ENCODE measurements at regions not wholly inside any gene's neighbourhood (a gene's known extent, or its start where the extent isn't known, plus 50 kb on each side); places are given as distances from the start of the nearest gene placed in this dataset.

- DNase-seq: no peak
Measured at GRCh38 chr13:38520041-38520440, 166.8 kb upstream of the FREM2 start.

GRCh38 chr13:38527140-38527539, 159.7 kb upstream of the FREM2 start:
- DNase-seq: no peak

GRCh38 chr13:38528986-38529385, 157.9 kb upstream of the FREM2 start:
- no peak for DNase-seq

DNA sequence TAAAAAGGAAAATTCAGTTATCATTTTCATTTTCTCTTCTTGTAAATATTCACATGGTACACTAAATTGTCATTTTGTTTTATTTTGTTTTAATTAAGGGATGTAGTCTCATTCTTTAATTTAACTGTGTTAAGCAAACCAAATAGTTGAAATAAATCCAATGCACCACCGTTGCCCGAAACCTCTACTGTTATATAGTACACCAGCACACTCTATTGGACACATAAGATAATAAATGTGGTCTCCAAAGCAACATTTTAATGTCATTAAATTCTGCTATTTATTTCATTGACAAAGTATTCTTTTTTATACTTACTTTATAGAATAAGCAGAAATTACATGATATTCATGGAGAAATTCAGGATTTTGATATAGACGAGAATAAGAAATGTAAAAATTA, 156.4 kb upstream of the FREM2 start:
- DNase-seq: peak; percentile 19

GRCh38 chr13:38535261-38535660, 151.6 kb upstream of the FREM2 start:
- DNase-seq: no peak

- DNase-seq: no peak
Measured at GRCh38 chr13:38537051-38537450, 149.8 kb upstream of the FREM2 start.

DNA sequence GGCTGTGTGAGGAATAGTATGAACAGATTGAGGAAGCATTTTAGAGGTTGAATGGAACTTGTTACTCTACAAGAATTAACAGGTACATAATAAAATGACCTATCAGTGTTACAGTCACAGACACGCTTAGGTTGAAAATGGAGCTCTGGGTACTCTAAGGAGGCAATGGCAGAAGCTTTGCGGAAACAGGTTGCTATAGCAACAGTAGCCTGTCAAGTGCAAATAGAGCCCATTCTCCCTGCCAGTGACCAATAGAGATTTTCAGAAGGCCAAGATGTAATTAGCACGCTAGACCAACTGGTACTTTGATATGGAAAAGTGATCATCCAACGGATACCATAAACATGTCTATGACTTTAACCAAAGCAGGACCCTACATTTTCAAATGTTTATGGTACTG, 148.5 kb upstream of the FREM2 start:
- no peak for DNase-seq

DNA sequence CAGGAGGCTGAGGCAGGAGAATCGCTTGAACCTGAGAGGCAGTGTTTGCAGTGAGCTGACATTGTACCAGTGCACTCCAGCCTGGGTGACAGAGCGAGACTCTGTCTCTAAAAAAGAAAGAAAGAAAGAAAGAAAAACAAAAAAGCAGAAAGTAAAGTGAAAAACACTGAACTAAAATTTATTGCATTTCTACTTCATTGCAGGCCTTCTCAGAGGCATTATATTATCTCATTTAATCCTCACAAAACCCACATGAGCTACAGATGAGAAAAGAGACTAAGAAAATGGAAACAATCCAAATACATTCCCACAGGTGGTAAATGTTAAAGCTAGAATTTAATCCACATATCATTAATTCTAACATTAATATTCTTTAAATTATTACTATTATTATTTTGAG, 147.2 kb upstream of the FREM2 start:
- DNase-seq: no peak

GRCh38 chr13:38542601-38543000, 144.3 kb upstream of the FREM2 start:
- DNase-seq: no peak

DNA sequence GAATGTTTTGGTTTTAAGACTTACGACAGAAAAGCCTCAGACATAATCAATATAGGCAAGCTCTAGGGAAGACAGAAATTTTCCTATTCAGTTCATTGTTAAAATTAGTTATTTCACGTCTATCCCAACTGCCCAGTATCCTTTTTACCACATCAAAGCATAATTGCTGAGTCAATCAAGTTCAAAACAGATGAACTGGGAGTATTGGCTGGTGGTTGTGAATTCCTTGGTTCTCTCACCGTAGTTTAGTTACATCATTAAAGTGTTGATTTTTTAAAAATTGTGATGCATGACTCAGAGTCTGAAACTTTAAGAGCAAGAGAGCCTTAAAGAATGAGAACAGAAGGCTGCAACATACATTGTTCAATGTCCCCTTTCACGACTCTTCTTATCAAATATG, 143.3 kb upstream of the FREM2 start:
- no peak for DNase-seq

- no peak for DNase-seq
Measured at GRCh38 chr13:38563739-38564138, 123.1 kb upstream of the FREM2 start.

GRCh38 chr13:38564256-38565150, 122.4 kb upstream of the FREM2 start:
- no peak for DNase-seq

DNA sequence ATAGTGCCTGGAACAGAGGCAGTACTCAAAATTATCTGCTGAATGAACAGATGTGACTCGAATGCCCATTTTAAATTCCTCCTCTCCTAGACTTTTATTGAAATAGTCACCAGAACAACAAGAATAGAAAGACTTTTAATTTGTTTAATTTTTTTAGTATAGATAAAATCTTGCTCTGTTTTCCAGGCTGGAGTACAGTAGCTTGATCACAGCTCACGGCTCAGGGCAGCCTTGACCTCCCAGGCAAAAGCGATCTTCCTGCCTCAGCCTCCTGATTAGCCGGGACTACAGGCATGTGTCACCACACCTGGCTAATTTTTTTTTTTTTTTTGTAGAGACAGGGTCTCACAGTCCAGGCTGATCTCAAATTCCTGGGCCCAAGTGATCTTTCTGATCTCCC, 120.9 kb upstream of the FREM2 start:
- DNase-seq: no peak

DNA sequence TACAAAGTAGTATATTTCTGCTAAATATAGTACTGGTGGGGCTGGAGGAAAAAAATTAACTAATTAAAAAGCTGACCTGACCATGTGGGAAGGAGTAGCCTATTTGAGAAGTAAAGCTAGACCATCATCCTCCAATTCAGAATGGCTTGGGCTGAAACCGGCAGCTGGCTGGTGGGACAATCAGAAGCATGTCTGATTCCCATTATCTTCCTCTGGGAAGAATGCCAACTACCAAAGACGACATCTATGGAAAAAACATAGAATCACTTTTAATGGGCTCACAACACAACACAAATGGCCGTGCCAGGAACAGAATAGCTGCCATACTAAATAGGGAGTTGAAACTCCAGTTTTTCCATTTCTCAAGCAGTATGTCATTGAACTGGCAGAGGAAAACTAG, 120.4 kb upstream of the FREM2 start:
- DNase-seq: no peak

DNA sequence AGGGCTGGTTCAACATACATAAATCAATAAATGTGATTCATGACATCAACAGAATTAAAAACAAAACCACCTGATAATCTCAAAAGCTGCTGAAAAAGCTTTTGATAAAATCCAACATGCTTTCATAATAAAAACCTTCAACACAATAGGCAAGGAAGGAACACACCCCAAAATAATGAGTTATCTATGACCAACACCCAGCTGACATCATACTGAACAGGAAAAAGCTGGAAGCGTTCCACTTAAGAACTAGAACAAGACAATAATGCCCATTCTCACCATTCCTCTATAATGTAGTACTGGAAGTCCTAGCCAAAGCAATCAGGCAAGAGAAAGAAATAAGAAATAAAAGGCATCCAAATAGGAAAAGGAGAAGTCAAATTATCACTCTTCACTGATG, 116.2 kb upstream of the FREM2 start:
- no peak for DNase-seq

DNA sequence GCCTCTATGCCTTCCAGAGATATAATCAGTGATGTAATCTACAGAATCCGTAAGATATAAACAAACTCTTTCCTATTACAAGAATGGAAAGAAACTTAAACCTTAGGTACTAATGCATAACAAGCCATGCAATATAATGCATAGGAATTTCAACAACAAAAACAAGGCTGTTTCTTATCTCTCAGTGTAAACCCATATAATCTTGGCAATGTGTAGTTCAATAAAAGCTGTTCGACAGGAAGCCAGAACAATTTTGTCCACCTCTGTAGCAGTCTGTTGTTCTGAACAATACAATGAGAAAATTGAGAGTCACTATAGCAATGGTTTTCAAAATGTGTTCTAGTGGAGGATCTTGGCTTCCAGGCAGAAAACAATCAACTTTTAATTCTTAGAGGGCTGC, 111.5 kb upstream of the FREM2 start:
- DNase-seq: no peak

- DNase-seq: no peak
Measured at GRCh38 chr13:38577048-38577447, 109.8 kb upstream of the FREM2 start.

DNA sequence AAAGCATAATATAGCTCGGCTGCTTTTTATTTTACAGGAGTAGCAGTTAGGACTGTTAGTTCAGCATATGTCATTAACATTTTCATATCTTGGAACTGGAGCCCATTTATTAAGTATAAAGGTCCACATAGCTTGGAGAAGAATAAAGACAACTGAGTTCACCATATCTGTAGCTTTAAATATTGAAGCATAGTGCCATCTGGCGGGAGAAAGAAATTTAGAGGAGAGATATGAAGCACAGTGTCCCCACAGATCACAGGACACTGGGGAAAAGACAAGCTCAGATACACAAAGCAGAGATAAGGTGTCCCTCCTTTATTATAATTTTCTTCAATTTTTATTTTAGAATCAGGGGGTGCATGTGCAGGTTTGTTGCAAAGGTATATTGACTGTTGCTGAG, 104.7 kb upstream of the FREM2 start:
- peak; percentile 43 for DNase-seq

DNA sequence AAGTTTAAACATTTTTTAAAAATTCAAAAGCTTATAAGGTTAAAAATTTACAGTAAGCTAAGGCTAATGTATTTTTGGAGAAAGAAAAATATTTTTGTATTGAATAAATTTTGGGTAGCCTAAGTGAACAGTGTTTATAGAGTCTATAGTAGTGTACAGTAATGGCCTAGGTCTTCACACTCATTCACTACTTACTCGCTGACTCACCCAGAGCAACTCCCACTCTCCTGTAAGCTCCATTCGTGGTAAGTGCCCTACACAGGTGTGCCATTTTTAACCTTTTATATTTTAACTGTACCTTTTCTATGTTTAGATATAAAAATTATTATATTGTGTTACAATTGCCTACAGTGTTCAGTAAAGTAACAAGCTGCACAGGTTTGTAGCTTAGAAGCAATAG, 96.6 kb upstream of the FREM2 start:
- DNase-seq: no peak

GRCh38 chr13:38590796-38591507, 95.9 kb upstream of the FREM2 start:
- DNase-seq: no peak

DNA sequence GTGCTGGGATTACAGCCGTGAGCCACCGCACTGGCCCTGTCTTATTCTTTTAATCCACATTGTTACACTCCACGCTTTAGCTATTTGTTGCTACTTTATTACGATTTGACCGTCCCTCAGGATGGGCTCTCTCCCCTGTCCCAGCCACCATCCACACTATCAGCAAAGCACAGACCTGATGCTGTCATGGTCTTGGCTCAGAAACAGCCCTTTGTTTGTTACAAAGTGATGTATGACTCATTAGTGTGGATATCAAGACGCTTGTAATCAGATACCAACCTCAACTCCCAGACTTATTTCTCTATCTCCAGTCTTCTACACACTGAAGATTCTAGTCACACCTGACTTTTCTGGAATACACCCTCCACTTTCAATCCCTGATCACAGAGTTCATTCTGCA, 84.6 kb upstream of the FREM2 start:
- DNase-seq: no peak

- no peak for DNase-seq
Measured at GRCh38 chr13:38606699-38607535, 80.0 kb upstream of the FREM2 start.

- DNase-seq: no peak
Measured at GRCh38 chr13:38617936-38618335, 68.9 kb upstream of the FREM2 start.

DNA sequence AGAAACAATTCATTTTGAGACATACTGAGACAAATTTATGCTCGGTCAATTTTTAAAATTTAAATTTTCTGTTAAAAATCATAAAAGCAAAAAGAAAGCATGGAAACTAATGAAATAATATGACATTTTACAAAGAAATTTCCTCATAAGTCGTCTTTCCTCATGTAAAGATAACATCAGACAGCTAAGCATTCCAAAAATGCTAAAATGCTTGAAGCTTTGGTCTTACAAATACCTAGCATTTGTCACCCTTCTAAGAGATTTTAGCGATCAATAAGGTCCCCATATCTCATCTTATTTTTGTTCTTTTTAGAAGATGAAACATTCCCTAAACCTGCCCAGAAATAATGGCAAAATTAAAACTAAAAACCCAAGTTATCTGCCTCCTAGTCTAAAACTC, 68.5 kb upstream of the FREM2 start:
- DNase-seq: no peak
